Smooth muscle cell (in vitro differentiated cells): ENCODE measurements at regions not wholly inside any gene's neighbourhood (a gene's known extent, or its start where the extent isn't known, plus 50 kb on each side); places are given as distances from the start of the nearest gene placed in this dataset.

Source experiments
- DNase-seq: peaks from one replicate; lab custom pipeline; 2025; ENCODE audit not compliant: unreplicated experiment; lab: John Stamatoyannopoulos, UW
- H2AFZ ChIP-seq: fragments of 200-600 bp; sonication (generic); 2 replicates; pipeline ENCODE4 v1.6.0; 2016; ENCODE audit warnings: antibody characterized with exemption, low read depth, mild to moderate bottlenecking
- H3F3A ChIP-seq: fragments of 200-600 bp; sonication (generic); 2 replicates; pipeline ENCODE4 v1.6.0; 2017; ENCODE audit warnings: antibody characterized with exemption, low read depth
- H3K27ac ChIP-seq: fragments of 200-600 bp; sonication (generic); 2 replicates; pipeline ENCODE4 v1.5.1; 2016; ENCODE audit warnings: low read depth, mild to moderate bottlenecking
- H3K27me3 ChIP-seq: fragments of 200-600 bp; sonication (generic); 2 replicates; pipeline ENCODE4 v1.6.1; 2016; ENCODE audit warnings: low read depth, mild to moderate bottlenecking
- H3K36me3 ChIP-seq: fragments of 200-600 bp; sonication (generic); 2 replicates; pipeline ENCODE4 v1.5.1; 2016; ENCODE audit warnings: low read depth
- H3K4me1 ChIP-seq: fragments of 200-600 bp; sonication (generic); 2 replicates; pipeline ENCODE4 v1.5.1; 2016; ENCODE audit warnings: low read depth
- H3K4me2 ChIP-seq: fragments of 200-600 bp; sonication (generic); 2 replicates; pipeline ENCODE4 v1.6.0; 2016; ENCODE audit warnings: mild to moderate bottlenecking
- H3K4me3 ChIP-seq: fragments of 200-600 bp; sonication (generic); 2 replicates; pipeline ENCODE4 v1.5.1; 2016; ENCODE audit warnings: mild to moderate bottlenecking
- H3K79me2 ChIP-seq: fragments of 200-600 bp; sonication (generic); 2 replicates; pipeline ENCODE4 v1.6.0; 2016; ENCODE audit warnings: low read depth, mild to moderate bottlenecking
- H3K9ac ChIP-seq: fragments of 200-600 bp; sonication (generic); 2 replicates; pipeline ENCODE4 v1.6.0; 2016; ENCODE audit warnings: low read depth
- H3K9me3 ChIP-seq: fragments of 200-600 bp; sonication (generic); replicated peaks from 2 replicates; pipeline ENCODE4 v1.5.1; 2016; ENCODE audit warnings: low read depth
- H4K20me1 ChIP-seq: fragments of 200-600 bp; sonication (generic); 2 replicates; pipeline ENCODE4 v1.6.0; 2016; ENCODE audit warnings: low read depth
- WGBS: methylation state at CpG from one replicate; pipeline ENCODE4 v1.1.7; 2016; ENCODE audit warnings: low lambda C conversion rate; 5-methylcytosine and 5-hydroxymethylcytosine counted together
- TF ChIP-seq, protein P1 (sequence below): fragments of 200-600 bp; sonication (generic); IDR thresholded peaks from 2 replicates; pipeline ENCODE4 v1.5.1; 2017; ENCODE audit warnings: borderline replicate concordance, mild to moderate bottlenecking, antibody characterized with exemption; ENCODE audit not compliant: insufficient read depth, poor library complexity, severe bottlenecking

- no peak for DNase-seq
- no peak overlapping the region for H3K9ac ChIP-seq
- H3K4me1 ChIP-seq, result no peaks in the 10 kb centered on the region
- H3K27me3 ChIP-seq, result no peaks in the 10 kb centered on the region
- H3K4me3 ChIP-seq, result no peak overlapping the region
- no peaks in the 10 kb centered on the region for H3F3A ChIP-seq
- H3K36me3 ChIP-seq, result no peaks in the 10 kb centered on the region
- WGBS, result 42% methylated on average over 5 of the region's 5 CpGs
- H3K79me2 ChIP-seq, result no peaks in the 10 kb centered on the region
- peak overlapping the region; percentile 50 for H3K4me2 ChIP-seq
- H2AFZ ChIP-seq, result no peak overlapping the region
- TF ChIP-seq, protein P1, sequence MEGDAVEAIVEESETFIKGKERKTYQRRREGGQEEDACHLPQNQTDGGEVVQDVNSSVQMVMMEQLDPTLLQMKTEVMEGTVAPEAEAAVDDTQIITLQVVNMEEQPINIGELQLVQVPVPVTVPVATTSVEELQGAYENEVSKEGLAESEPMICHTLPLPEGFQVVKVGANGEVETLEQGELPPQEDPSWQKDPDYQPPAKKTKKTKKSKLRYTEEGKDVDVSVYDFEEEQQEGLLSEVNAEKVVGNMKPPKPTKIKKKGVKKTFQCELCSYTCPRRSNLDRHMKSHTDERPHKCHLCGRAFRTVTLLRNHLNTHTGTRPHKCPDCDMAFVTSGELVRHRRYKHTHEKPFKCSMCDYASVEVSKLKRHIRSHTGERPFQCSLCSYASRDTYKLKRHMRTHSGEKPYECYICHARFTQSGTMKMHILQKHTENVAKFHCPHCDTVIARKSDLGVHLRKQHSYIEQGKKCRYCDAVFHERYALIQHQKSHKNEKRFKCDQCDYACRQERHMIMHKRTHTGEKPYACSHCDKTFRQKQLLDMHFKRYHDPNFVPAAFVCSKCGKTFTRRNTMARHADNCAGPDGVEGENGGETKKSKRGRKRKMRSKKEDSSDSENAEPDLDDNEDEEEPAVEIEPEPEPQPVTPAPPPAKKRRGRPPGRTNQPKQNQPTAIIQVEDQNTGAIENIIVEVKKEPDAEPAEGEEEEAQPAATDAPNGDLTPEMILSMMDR, result no peak
- no peaks in the 10 kb centered on the region for H4K20me1 ChIP-seq
- H3K27ac ChIP-seq, result peak overlapping the region; percentile 70
- no peaks in the 10 kb centered on the region for H3K9me3 ChIP-seq
Observed at GRCh38 chr2:144014103-144014502, 505.8 kb downstream of the ZEB2 start.

DNA sequence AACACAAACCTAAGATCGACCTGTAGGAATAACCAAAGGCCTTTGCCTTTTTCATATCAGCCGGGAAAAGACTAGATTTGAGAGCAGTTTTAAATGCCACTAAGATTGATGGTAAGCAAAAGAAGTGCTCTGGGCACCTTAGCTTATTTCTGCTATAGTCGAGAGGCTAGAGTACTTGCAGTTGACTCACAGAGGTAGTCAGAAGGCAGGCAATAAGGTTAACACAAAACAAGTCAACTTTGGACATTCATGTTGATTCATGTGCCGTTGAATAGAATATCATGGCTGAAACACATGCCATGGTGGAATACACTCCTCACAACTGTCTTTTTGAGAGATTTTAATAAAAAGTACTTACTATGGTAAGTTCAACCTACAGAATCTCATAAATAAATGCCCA lies 507.6 kb downstream of the ZEB2 start:
- Histone ChIP-seq H4K20me1 (no peaks in the 10 kb centered on the region), H3K4me2 (no peak overlapping the region), H3K79me2 (no peaks in the 10 kb centered on the region), H3K9me3 (no peaks in the 10 kb centered on the region), H2AFZ (no peak overlapping the region), H3K9ac (no peak overlapping the region), H3K4me1 (no peaks in the 10 kb centered on the region), H3K36me3 (no peaks in the 10 kb centered on the region), H3K4me3 (no peak overlapping the region), H3K27ac (no peak overlapping the region), H3K27me3 (no peaks in the 10 kb centered on the region), H3F3A (no peaks in the 10 kb centered on the region)
- TF ChIP-seq, protein P1, result no peak
- DNase-seq, result no peak
- 86% methylated on average over 4 of the region's 4 CpGs for WGBS

DNA sequence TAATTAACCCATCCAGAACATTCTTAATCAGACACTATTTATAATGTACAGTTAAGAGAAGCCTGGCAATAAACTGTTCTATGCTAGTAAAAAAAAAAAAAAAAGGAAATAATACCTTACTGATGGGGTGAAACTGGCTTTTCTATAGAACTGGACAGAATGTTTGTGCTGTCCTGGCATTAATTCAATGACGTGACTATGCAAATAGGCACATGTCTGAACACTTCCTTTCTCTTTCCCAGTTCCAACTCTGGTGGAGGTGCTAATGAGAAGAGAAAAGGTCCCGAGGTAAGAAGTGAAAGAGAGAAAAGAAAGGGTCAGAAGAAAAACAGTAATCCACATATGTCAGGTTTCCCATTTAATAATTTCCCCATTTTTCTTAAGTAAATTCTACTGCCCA lies 508.4 kb downstream of the ZEB2 start:
- Histone ChIP-seq H3K9ac (no peak overlapping the region), H3K79me2 (no peaks in the 10 kb centered on the region), H3K4me2 (no peak overlapping the region), H2AFZ (no peak overlapping the region), H3K27me3 (no peaks in the 10 kb centered on the region), H3F3A (no peaks in the 10 kb centered on the region), H3K4me1 (no peaks in the 10 kb centered on the region), H3K36me3 (no peaks in the 10 kb centered on the region), H3K9me3 (no peaks in the 10 kb centered on the region), H3K4me3 (no peak overlapping the region), H3K27ac (no peak overlapping the region), H4K20me1 (no peaks in the 10 kb centered on the region)
- DNase-seq, result no peak
- WGBS, result 96% methylated on average over 2 of the region's 2 CpGs
- TF ChIP-seq, protein P1, result no peak

- no peak for DNase-seq
- Histone ChIP-seq H3K27me3 (no peaks in the 10 kb centered on the region), H4K20me1 (no peaks in the 10 kb centered on the region), H3K4me1 (no peaks in the 10 kb centered on the region), H3K79me2 (no peaks in the 10 kb centered on the region), H3K4me2 (no peak overlapping the region), H2AFZ (no peak overlapping the region), H3K4me3 (no peak overlapping the region), H3K9ac (no peak overlapping the region), H3K36me3 (no peaks in the 10 kb centered on the region), H3F3A (no peaks in the 10 kb centered on the region), H3K9me3 (no peaks in the 10 kb centered on the region), H3K27ac (no peak overlapping the region)
- TF ChIP-seq, protein P1, result no peak
Observed at GRCh38 chr2:144011098-144011497, 508.8 kb downstream of the ZEB2 start.
